ENCODE measurements at regions not wholly inside any gene's neighbourhood (a gene's known extent, or its start where the extent isn't known, plus 50 kb on each side); places are given as distances from the start of the nearest gene placed in this dataset.
"Not testable (repeated sequence)": the region's sequence is repeated elsewhere in the genome, so short reads cannot be mapped to it uniquely, and the experiment has no call there.

DNA sequence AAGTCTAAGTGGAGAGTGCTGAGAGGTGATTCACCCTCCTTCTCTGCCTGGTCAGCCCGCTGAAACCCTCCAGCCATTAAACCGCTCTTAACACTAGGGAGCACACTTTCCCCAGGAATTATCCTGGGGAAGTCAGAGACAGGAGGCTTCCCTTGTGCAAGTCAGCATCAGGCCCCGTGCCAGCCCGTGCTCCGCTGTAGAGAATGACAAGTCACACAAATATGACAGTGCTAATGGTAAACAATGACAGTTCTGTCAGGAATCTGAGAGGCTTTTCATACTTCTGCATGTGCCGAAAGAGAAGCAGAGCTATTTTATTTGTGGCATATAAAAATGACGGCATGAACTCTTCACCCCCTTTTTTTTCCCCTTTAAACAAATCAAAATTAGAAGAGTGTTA, 816.9 kb upstream of the SLC10A2 start:
- DNase-seq = no peak

DNA sequence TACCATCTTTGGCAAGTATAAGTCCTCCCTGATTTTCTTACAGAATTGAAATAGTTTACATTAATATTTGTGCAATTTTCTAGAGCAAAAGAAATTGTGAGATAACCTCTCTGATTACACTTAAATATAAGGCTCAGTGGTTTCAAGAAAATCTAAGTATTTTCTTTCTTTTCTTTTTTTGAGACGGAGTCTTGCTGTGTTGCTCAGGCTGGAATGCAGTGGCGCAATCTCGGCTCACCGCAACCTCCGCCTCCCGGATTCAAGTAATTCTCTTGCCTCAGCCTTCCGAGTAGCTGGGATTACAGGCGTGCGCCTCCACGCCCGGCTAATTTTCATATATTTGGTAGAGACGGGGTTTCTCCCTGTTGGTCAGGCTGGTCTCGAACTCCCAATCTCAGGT, 813.9 kb upstream of the SLC10A2 start:
- not testable (repeated sequence) for DNase-seq

- DNase-seq = no peak
Observed at GRCh38 chr13:103878891-103879605, 812.8 kb upstream of the SLC10A2 start.

DNA sequence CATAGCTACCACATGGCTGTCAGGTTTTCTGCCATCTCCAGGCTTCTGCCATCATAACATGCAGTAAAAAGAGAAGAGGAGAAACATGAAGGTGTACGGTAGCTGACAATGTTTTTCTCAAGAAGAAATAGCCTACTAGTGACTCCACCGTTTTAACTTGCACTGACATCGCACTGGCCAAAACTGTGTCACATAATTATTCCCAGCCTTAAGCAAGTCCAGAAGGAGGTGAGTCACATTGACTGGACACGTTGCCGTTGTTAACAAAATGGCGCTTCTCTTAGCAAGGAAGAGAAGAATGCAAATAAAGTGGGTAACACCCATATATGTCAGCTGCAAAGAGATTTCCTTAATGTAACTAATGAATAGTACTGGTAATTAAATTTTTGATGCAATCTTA, 810.4 kb upstream of the SLC10A2 start:
- no peak for DNase-seq

- no peak for DNase-seq
Observed at GRCh38 chr13:103873725-103874124, 807.5 kb upstream of the SLC10A2 start.

- DNase-seq = no peak
Observed at GRCh38 chr13:103866048-103866447, 799.8 kb upstream of the SLC10A2 start.

GRCh38 chr13:103862525-103862924, 796.3 kb upstream of the SLC10A2 start:
- no peak for DNase-seq

DNA sequence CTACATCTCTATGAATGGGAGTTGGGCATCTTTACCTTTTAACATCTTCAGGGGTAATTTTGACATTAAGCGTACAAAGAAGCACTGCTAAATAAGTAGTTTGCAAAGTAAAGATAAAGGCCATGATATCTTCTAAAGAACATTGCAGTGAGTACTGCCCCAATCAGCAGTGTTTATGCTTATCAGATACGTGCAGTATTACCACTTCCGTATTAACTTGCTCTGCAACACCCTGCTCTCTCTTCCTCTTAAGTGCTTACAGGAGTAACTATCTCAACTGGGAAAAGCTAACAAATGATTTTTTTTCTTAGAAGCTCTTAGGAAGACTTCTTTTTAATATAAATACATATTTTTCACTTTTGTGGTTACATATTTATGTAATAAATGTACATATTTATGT, 793.7 kb upstream of the SLC10A2 start:
- DNase-seq = no peak

DNA sequence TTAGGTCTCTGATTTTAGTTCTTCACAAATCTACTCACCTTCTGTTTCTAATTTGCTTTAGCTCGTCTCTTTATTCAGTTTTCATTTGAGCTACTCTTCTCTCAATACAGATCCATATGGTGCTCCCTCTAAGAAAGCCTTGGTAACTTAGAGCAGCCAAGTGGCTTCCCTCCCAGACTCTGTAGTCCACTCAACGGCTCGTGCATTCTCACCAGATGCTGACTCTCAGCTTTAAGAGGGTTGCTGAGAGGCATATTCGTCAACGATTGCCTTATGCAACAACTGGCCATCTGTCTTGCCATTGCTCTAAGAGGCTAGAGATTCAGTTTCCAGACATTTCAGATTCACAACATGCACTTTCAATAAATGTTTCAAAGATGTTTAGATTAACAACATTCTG, 785.8 kb upstream of the SLC10A2 start:
- DNase-seq = no peak

DNA sequence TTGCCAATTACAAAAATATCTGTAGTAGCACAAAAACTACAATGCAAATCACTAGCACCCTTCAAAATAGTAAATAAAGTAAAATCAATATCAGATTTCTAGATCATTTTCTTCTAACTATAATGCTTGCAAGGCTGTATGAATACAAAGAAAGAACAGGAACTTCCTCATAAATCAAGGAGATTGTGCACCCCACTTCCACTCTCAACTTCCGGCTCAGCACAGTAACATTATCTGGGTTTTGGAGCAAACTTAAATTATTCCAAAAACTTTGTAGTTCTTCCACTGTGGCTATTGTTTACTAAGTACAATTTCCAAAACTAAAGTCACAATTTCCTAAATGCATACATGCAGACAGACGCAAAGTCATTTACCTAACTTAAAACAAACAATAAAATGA, 778.3 kb upstream of the SLC10A2 start:
- no peak for DNase-seq

GRCh38 chr13:103839460-103839859, 773.2 kb upstream of the SLC10A2 start:
- no peak for DNase-seq

DNA sequence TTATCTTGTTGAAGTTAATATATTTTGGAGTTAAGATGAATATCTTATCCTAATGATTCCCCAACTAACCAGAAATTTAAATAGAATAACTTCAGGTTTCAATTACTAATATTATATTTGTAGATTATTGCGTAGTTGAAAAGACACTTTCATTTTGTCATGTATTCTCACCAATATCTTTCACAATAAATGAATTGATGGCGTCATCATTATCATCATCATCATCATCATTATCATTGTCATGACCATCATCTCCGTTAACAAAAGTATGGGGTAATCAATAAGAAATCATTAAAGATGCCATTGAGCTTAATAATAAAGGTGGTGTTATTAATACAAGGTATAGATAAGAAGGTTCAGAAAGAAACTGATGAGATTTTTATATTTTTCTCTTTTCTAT, 768.8 kb upstream of the SLC10A2 start:
- DNase-seq = no peak

DNA sequence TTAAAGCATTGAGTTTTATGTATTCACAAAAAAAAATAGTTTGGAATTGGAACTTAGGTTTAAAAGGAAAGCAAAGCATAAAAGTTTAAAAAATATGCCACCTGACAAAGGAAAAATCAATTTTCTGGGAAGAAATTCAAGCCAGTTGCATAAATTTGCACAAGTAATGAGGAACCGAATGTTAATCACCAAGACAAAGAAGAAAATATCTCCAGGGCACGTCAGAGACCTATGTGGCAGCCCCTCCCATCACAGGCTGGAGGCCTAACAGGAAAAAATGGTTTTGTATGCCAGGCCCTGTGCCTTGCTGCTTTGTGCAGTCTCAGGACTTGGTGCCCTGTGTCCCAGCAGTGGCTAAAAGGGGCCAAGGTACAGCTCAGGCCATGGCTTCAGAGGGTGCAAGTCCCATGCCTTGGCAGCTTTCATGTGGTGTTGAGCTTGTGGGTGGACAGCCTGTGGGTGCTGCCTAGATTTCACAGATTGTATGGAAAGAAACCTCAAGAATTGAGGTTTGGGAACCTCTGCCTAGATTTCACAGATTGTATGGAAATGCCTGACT, 767.2 kb upstream of the SLC10A2 start:
- no peak for DNase-seq

GRCh38 chr13:103815619-103816018, 749.4 kb upstream of the SLC10A2 start:
- no peak for DNase-seq

DNA sequence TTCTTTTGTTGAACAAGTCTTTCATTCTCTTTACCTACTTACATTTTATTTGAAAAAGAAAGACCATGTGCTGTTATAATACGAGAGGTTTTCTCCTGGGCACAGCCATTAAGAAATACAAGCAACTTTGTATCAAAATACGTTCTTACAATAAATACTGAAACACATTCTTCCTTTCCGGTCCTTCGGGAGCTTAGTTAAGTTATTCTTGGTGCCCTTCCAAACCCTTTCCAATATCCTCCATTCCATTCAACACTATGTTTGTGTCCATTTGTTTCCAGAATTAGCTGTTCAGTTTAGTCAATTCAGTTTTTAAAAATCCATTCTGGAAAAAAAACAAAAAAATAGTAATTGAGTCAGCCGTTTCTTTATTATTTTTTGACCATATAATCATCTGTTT, 746.8 kb upstream of the SLC10A2 start:
- no peak for DNase-seq

GRCh38 chr13:103812558-103812957, 746.3 kb upstream of the SLC10A2 start:
- no peak for DNase-seq

- no peak for DNase-seq
Observed at GRCh38 chr13:103810026-103810425, 743.8 kb upstream of the SLC10A2 start.

GRCh38 chr13:103805771-103806170, 739.6 kb upstream of the SLC10A2 start:
- no peak for DNase-seq

- DNase-seq = no peak
Observed at GRCh38 chr13:103803349-103803748, 737.1 kb upstream of the SLC10A2 start.

GRCh38 chr13:103799028-103799427, 732.8 kb upstream of the SLC10A2 start:
- no peak for DNase-seq

DNA sequence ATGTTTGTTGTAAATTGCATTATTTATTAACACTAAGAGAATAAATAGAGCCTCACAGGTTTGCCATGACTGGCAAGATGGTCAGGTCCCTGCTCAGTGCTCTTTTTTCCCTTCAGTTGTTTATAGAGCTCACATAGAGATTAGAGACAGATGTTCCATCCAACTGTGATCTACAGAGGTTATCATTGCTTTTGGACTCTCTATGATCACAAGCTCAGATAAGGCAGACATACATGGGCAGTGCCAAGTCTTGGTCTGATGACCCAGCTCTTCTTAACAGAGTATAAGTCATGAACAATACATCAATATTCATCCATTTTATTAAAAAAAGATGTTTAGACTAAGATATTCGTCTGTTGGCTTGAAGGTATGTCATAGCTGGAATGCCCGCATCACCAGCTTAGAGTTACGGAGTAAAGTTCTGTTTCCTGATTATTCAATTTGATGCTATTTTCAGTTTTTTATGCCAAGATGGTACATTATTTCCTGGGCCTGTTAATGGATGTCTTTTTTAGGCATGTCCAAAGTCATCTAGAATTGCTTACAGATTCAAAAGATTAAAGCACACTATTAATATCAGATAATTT, 729.8 kb upstream of the SLC10A2 start:
- DNase-seq = no peak

DNA sequence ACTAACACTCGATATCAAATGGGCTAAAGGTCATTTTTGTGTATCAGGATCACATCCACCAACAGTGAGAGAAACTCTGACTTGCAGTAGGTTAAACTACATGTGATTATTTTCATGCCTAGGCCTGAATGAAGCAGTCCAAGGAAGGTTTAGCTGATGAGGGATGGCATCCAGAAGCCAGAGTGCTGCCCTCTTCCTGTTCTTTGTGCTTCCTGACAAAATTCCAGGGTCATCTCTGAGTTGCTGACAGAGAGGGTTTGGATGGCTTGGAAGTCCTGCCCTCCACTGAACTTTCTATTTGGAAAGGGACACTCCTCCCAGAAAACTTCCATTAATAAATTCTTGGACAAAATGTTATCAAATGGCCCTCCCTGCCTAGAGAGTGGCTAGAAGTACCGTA, 728.3 kb upstream of the SLC10A2 start:
- DNase-seq = no peak

- no peak for DNase-seq
Observed at GRCh38 chr13:103788061-103788652, 721.9 kb upstream of the SLC10A2 start.

DNA sequence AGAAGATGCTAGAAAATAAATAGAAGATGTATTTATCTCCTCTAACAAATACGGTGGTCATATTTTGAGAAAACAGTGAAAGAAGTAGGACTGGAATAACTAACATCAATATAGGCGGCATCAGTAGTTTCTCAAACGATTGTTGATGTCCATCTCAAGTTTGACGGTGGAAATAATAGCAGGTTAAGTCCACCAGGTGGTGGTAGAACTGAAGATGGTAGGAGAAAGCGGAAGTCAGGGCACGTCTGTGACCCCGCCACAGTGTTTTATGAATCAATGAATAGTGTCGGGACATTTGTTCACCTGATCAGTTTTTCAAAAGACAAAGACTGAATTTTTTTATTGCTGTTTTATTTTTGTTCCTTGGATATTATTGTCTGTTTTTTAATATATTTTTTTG, 706.4 kb upstream of the SLC10A2 start:
- no peak for DNase-seq

Data from KG1 (cell line).